Embryonic facial prominence (tissue), 1 donor: ENCODE measurements at regions not wholly inside any gene's neighbourhood (a gene's known extent, or its start where the extent isn't known, plus 50 kb on each side); places are given as distances from the start of the nearest gene placed in this dataset.
"Not testable (repeated sequence)": the region's sequence is repeated elsewhere in the genome, so short reads cannot be mapped to it uniquely, and the experiment has no call there.

Experiments
- DNase-seq: peaks from one replicate; pipeline ENCODE4 v3.0.0-alpha.2; 2016; ENCODE audit errors: extremely low spot score

- no peak for DNase-seq
These were observed 102.8 kb downstream of the TNFAIP3 start for GRCh38 chr6:137969874-137970273.

DNA sequence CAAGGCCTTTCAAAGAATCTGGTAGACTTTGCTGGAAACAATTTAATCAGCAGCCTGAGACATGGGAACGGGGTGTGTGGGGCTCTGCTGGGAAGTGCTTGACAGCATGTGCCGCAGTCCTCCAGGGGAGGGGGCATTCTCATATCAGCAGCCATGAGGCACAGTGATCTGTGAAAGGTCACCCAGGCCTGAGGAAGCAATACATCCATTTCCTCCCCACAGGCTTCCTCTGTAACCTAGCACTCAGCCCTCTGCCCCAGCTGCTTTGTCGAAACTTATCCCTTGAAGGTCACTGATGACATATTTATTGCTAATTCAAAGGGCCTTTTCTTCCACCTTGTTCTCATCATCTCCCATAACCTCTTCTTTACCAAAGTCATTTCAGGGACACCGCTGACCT is 103.3 kb downstream of the TNFAIP3 start:
- DNase-seq, result no peak

- no peak for DNase-seq
These were observed 106.1 kb downstream of the TNFAIP3 start for GRCh38 chr6:137973201-137973600.

DNA sequence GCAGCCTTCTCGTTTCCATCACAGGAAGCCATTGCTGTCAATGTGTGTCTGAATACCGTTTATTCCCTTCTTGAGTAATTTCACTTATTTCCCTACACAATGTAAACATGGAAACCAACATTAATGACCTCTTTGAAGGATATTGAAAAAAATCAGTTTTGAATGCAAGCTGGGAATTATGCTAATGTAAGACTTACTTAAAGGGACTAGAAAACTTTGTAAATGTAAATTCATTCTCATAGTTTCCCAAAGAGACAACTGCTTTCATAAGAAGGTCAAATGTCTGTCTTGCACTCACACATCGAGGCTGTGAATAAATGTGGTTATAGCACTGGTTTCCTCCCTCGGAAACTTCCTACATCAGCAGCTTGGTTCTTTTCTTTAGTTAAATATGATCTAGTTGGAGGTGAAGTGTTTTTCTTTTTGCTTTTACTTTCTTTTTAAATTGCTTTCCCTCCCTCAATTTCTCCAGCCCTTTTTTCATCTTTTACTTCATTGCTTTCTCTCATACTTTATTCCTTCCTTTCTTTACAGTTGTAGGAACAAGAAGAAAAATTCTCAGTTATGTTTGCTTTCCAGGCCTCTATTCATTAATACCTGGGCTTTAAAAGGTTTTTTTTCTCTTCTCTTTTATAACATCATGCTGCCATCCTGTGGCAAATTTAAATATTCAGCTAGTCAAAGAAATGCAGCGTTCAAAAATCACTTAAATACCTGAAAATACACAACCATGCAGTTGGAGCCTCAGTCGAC is 108.3 kb downstream of the TNFAIP3 start:
- DNase-seq, result no peak

GRCh38 chr6:137976430-137976829 is 109.4 kb downstream of the TNFAIP3 start:
- DNase-seq, result no peak

DNA sequence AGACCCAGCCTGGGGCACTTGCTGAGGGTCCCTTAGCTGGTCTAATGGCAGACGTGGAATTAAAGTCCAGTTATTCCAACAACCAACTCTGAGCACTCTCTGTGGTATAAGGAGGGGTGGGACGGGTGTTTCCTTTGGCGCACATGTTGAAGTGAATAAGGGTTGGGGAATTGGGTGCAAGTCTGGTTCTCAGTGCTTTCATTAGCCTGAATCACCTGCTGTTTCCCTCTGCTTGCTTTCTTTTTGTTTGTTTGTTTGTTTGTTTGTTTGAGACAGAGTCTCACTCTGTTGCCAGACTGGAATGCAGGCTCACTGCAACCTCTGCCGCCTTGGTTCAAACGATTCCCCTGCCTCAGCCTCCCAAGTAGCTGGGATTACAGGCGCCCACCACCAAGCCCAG is 110.1 kb downstream of the TNFAIP3 start:
- no peak for DNase-seq

- DNase-seq, result no peak
These were observed 110.8 kb downstream of the TNFAIP3 start for GRCh38 chr6:137977814-137978213.

GRCh38 chr6:137978252-137978896 is 111.3 kb downstream of the TNFAIP3 start:
- no peak for DNase-seq

DNA sequence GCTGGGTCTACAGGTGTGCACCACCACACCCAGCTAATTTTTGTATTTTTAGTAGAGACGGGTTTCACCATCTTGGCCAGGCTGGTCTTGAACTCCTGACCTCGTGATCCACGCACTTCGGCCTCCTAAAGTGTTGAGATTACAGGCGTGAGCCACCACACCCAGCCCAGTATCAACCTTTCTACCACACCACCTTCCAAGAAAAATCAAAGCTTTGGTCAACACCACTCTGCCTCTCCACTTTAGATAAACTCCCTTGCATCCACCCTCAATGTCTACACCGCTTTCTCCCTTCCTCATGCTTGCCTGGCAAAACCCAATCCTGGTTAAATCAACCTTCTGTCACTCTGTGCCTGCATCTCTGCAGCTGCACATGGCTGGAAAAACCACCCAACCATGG is 112.2 kb downstream of the TNFAIP3 start:
- DNase-seq, result not testable (repeated sequence)

DNA sequence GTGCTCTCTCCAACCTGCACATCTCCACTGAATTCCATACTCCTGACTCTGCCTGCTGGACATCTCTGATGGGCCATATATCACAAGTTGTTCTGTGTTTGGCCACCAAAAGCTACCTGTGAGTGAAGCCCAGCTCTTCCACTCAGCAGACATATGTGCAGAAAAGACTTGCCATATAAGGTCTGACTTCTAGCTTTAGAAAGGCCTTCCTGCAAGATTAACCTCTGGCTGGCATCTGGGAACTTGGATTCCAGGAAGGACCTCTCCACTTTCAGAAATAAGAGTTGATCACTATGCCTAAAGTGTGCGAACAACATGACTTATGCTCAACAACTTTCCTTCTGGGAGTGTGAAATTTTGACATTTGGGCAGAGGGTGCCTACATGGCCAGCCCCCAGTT is 113.7 kb downstream of the TNFAIP3 start:
- no peak for DNase-seq

GRCh38 chr6:137981758-137982157 is 114.7 kb downstream of the TNFAIP3 start:
- DNase-seq, result no peak

DNA sequence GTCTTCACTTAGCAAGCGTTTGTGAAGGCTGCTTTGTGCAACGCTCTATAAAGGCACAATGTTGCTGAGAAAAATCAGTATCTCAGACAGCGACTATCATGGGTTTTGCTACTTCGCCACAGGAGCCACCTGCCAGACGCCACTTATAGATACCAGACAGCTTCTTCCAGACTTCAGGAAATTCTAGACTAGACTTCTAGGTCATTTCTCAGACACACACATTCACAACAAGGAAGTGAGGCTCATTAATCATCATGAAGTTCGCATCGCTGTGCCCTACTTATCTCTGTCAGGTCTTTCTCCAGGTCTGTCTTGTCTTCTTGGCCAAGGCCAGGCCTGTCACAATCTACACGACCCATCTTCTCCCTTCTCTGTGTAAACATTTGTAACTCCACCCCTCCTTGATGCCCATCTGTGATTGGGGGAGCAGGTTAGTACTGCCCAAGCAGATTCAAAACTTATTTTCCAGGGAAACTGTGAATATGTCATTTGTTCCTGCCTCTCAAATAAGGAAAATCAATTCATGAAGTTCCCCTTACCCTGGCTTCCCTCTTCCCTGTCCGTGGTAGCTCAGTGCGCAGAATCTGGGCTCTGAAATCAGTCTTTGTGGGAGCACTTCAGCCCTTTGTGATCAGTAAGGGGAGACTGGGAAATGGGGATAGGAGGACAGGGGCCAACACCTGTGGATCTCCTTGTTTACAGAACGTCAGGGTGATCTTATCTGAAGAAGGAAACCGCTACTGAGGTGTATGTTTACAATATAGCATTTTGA is 115.5 kb downstream of the TNFAIP3 start:
- no peak for DNase-seq

GRCh38 chr6:137983269-137983668 is 116.2 kb downstream of the TNFAIP3 start:
- DNase-seq, result no peak

DNA sequence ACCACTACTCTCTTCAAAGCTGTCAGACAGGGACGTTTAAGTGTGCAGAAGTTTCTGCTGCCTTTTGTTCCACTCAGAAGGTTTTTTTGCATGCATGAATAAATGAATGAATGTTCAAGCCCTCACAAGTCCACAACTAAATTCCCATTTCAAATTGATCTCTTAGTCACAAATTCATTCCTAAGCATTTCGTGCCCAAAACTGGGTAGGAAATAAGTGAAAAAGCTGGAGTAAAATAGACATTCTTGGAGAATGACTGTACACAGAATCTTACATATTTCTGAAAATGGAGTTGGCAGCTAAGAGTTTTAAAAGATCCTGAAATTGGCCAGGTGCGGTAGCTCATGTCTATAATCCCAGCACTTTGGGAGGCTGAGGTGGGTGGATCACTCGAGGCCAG is 117.6 kb downstream of the PERP start:
- no peak for DNase-seq

GRCh38 chr6:137995371-137995770 is 111.8 kb downstream of the PERP start:
- DNase-seq, result no peak

DNA sequence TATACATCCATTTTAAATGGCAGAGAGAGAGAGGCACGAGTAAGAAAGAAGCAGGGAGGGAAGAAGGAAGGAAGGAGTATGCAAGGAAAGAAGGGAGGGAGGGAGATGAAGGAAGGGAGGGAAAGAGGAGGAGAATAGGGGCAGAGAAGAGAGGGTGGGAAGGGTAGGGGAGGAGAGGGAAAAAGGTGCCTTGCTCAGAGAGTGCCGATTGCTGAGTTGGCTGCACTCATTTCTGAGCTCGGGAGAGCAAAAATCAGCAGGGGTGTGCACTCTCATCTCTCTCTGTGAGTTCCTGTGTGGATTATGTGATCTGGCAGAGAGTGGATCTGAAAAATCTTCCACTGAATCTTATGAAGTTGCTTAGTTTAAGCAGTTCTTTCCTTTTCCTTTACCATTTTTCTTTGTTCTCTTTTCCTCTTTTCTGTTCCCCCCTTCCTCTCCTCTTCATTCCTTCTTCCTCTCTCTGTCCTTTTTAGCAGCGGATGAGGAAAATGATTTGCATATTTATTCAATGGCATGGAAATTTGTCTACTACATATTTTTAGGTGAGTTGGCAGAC is 108.7 kb downstream of the PERP start:
- DNase-seq, result no peak

- DNase-seq, result no peak
These were observed 107.4 kb downstream of the PERP start for GRCh38 chr6:137999815-138000214.

- DNase-seq, result no peak
These were observed 106.3 kb downstream of the PERP start for GRCh38 chr6:138000941-138001340.

DNA sequence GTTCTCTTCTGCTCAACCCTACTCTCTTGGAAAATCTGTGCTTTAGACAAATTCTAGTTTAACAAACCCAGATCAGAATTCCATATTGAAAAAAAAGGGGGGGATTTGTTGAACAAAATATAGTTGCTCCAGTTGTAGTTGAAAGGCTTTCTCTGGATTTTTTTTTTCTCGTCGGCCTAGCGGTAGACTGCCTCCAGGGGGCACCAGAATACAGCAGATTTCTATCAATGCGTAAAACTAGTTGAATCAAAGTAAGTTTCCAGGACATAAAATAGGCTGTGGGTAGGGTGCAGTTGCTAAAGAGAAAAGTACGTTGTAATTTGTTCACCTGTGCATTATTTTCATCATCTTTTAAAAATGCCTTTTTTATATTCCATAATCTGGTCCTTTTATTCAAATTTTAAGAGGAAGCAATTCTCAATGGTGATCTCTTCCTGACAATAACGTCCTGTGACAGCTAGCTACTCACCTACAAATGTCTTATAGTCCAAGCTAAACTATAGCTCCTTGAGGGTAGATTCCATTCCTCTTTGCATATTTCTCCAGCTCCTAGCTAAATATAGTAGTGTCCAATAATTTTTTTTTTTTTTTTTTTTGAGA is 105.4 kb downstream of the PERP start:
- peak; percentile 31 for DNase-seq

DNA sequence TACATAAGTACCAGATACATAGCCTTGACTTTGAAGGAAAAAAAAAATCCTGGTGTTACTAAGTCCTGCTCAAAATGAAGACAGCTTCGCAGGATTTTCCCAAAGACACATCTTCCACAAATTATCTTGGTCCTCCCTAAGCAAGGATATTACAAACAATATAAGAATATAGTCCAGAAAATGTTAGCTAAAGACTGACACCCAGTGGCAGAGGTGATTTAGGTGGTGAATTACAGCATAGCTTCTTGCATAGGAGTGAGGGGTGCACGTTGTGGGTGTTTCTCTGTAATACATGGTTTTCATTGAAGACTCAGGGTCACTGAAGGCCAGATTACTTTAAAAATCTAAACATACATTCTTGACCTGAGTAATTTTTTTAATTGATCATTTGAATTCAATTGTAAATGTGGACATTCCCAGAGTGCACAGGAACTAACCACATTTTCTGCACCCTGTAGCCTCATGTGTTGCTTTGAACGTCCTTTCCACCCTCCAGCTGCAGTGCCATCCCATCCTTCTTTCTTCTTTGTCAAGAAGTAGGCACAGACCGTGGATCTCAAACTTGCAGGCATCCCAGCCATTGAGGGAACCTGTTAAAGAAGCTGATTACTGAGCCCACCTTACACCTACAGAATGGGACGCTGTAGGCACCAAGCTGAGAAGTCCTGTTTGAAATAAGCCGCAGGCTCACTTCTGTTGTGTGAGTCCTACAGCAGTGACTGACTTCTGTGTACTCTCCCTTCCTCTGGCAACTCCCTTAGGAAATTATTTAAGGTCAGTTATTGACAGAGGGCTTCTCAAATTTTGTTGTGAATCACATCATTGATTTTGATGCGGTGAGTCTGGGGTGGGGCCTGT is 102.6 kb downstream of the PERP start:
- DNase-seq, result no peak

- no peak for DNase-seq
These were observed 101.4 kb downstream of the PERP start for GRCh38 chr6:138005846-138006245.
